ENCODE measurements at regions not wholly inside any gene's neighbourhood (a gene's known extent, or its start where the extent isn't known, plus 50 kb on each side); places are given as distances from the start of the nearest gene placed in this dataset.
"Not testable (repeated sequence)": the region's sequence is repeated elsewhere in the genome, so short reads cannot be mapped to it uniquely, and the experiment has no call there.

DNA sequence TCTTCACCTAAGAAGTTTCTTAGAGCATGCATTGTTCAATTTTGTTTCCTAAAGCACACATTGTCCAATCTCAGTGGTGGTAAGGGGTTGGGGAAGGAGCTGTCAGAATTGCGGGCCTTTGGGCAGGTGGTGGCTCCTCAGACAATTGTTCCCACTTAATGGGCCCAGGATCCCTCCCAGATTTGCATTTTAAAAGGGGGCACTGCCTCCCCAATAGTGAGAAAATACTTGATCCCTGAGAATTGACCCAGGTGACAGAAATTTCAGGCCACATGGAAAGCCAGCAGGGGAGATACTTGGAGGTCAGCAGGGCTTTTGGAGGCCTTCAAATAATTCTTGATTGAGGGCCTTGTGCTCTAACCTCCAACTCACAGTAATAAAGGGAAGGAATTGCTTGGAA lies 217.1 kb downstream of the ZNF674 start:
- peak overlapping the region; percentile 98 for H3K27ac ChIP-seq (ENCODE audit: poor library complexity, severe bottlenecking)
- no peaks in the 10 kb centered on the region for H3K9me3 ChIP-seq (ENCODE audit: severe bottlenecking)
- peaks cover 17% of the 10 kb centered on the region for H3K36me3 ChIP-seq (ENCODE audit: low read depth)
- H3K27me3 ChIP-seq (ENCODE audit: insufficient read depth, poor library complexity, severe bottlenecking) = no peaks in the 10 kb centered on the region
- no peak for ATAC-seq (ENCODE audit: low read depth)
- TF ChIP-seq, protein P1, sequence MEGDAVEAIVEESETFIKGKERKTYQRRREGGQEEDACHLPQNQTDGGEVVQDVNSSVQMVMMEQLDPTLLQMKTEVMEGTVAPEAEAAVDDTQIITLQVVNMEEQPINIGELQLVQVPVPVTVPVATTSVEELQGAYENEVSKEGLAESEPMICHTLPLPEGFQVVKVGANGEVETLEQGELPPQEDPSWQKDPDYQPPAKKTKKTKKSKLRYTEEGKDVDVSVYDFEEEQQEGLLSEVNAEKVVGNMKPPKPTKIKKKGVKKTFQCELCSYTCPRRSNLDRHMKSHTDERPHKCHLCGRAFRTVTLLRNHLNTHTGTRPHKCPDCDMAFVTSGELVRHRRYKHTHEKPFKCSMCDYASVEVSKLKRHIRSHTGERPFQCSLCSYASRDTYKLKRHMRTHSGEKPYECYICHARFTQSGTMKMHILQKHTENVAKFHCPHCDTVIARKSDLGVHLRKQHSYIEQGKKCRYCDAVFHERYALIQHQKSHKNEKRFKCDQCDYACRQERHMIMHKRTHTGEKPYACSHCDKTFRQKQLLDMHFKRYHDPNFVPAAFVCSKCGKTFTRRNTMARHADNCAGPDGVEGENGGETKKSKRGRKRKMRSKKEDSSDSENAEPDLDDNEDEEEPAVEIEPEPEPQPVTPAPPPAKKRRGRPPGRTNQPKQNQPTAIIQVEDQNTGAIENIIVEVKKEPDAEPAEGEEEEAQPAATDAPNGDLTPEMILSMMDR (IDR thresholded peaks at IDR 0.05; ENCODE audit: poor library complexity, severe bottlenecking) = no peak
- peaks cover 33% of the 10 kb centered on the region for H3K4me1 ChIP-seq (ENCODE audit: insufficient read depth, poor library complexity, severe bottlenecking)
- DNase-seq (ENCODE audit: low spot score) = no peak
- no peak overlapping the region for H3K4me3 ChIP-seq (ENCODE audit: severe bottlenecking)

DNA sequence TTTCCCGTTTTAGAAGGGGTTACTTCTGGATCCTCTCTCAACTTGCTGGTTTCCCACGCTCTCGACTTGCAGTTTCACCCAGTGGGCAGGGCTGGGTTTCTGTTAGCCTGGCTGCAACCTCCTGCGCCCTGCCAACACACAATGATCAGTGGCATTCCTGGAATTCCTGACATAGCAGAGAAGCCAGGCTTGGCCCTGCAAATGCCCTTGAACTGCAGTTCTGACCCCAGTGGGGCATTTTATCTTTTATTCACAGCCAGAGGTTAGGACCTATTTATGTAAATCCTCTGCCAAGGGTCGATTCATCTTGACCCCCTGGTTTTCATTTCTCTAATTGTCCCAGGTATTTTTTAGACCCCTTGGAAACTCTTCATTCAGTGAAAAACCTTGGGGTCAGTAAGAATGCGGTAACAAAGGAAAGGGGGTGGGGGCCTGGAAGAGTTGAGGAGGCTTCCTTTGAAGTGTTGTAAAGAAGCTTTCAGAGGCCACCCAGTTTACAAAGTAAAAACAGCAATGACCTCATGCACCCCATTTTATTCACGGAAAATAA lies 217.6 kb downstream of the ZNF674 start:
- ATAC-seq (ENCODE audit: low read depth) (peak; percentile 67), DNase-seq (ENCODE audit: low spot score) (peak; percentile 81)
- Histone ChIP-seq H3K36me3 (ENCODE audit: low read depth) (peaks cover 17% of the 10 kb centered on the region), H3K9me3 (ENCODE audit: severe bottlenecking) (no peaks in the 10 kb centered on the region), H3K27me3 (ENCODE audit: insufficient read depth, poor library complexity, severe bottlenecking) (no peaks in the 10 kb centered on the region), H3K27ac (ENCODE audit: poor library complexity, severe bottlenecking) (peak overlapping the region; percentile 98), H3K4me1 (ENCODE audit: insufficient read depth, poor library complexity, severe bottlenecking) (peaks cover 31% of the 10 kb centered on the region), H3K4me3 (ENCODE audit: severe bottlenecking) (peak overlapping the region; percentile 44)
- TF ChIP-seq, protein P1 (IDR thresholded peaks at IDR 0.05; ENCODE audit: poor library complexity, severe bottlenecking) = no peak

DNA sequence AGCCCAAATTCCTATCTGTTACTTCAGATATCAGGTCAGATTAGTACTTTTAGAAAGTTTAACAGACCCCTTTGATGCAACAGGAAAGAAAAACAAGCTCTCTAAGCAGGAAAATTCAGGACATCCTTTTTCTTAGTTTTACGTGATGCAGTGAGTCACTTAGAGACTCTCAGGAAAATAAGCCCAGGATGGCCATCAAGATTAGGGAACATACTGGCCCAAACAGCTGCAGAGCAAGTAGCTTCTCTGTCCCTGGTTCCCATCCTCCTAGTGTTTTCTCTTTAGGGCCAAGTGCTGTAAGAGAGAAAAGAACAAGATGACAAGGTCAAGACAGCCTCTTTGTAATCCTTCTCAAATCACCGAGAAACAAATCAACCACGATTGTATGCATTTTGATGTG lies 219.1 kb downstream of the ZNF674 start:
- Histone ChIP-seq H3K27ac (ENCODE audit: poor library complexity, severe bottlenecking) (peak overlapping the region; percentile 98), H3K4me1 (ENCODE audit: insufficient read depth, poor library complexity, severe bottlenecking) (peaks cover 31% of the 10 kb centered on the region), H3K4me3 (ENCODE audit: severe bottlenecking) (peak overlapping the region; percentile 8), H3K9me3 (ENCODE audit: severe bottlenecking) (no peaks in the 10 kb centered on the region), H3K36me3 (ENCODE audit: low read depth) (peaks cover 17% of the 10 kb centered on the region), H3K27me3 (ENCODE audit: insufficient read depth, poor library complexity, severe bottlenecking) (no peaks in the 10 kb centered on the region)
- TF ChIP-seq, protein P1 (IDR thresholded peaks at IDR 0.05; ENCODE audit: poor library complexity, severe bottlenecking) = no peak
- ATAC-seq (ENCODE audit: low read depth) (no peak), DNase-seq (ENCODE audit: low spot score) (no peak)

DNA sequence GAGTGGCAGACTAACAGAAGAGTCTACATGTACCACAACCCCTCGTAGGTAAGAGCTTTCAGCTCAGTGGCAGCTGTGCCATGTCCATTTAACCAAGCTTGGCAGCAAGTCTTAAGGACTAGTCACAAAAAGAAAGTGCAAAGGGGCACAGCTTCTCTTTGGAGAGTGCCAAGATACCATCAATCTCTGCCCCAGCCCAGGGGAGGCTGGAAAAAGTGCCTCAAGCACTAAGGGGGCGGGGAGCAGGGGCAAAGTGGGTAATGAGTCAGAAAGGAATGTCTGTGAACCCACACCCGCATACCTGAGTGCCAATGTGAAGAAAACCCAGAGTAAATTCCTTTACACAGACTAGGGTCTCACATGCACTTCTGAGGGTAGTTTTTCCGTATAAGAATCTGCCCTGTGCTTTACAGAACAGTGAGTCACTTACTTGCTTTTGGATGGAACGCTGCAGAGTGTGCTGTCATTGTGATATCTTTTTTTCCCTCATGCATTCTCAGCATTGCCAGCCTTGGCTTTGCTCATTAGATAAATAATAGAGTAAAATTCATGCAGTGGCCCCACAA lies 219.8 kb downstream of the ZNF674 start:
- H3K27ac ChIP-seq (ENCODE audit: poor library complexity, severe bottlenecking) = peak overlapping the region; percentile 98
- no peaks in the 10 kb centered on the region for H3K27me3 ChIP-seq (ENCODE audit: insufficient read depth, poor library complexity, severe bottlenecking)
- H3K4me3 ChIP-seq (ENCODE audit: severe bottlenecking) = no peak overlapping the region
- DNase-seq (ENCODE audit: low spot score) (peak; percentile 82), ATAC-seq (ENCODE audit: low read depth) (peak; percentile 86)
- no peaks in the 10 kb centered on the region for H3K9me3 ChIP-seq (ENCODE audit: severe bottlenecking)
- H3K4me1 ChIP-seq (ENCODE audit: insufficient read depth, poor library complexity, severe bottlenecking) = peaks cover 36% of the 10 kb centered on the region
- TF ChIP-seq, protein P1 (IDR thresholded peaks at IDR 0.05; ENCODE audit: poor library complexity, severe bottlenecking) = no peak
- H3K36me3 ChIP-seq (ENCODE audit: low read depth) = peaks cover 17% of the 10 kb centered on the region

DNA sequence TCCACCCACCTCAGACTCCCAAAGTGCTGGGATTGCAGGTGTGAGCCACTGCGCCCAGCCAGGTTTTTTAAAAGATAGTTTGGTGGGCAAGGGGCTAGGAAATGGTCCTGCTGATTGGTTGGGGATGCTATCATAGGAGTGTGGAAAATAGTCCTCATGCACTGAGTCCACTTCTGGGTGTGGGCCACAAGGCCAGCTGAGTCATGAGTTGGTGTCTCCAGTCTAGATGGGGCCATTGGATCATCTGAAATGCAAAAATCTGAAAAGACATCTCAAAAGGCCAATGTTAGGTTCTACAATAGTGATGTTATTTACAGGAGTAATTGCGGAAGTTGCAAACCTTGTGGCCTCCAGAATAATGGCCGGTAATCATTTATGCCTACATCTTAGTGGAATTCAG lies 221.1 kb downstream of the ZNF674 start:
- peaks cover 41% of the 10 kb centered on the region for H3K4me1 ChIP-seq (ENCODE audit: insufficient read depth, poor library complexity, severe bottlenecking)
- H3K9me3 ChIP-seq (ENCODE audit: severe bottlenecking) = no peaks in the 10 kb centered on the region
- DNase-seq (ENCODE audit: low spot score) (no peak), ATAC-seq (ENCODE audit: low read depth) (no peak)
- H3K4me3 ChIP-seq (ENCODE audit: severe bottlenecking) = no peak overlapping the region
- peak overlapping the region; percentile 98 for H3K27ac ChIP-seq (ENCODE audit: poor library complexity, severe bottlenecking)
- peaks cover 17% of the 10 kb centered on the region for H3K36me3 ChIP-seq (ENCODE audit: low read depth)
- TF ChIP-seq, protein P1 (IDR thresholded peaks at IDR 0.05; ENCODE audit: poor library complexity, severe bottlenecking) = no peak
- H3K27me3 ChIP-seq (ENCODE audit: insufficient read depth, poor library complexity, severe bottlenecking) = no peaks in the 10 kb centered on the region

DNA sequence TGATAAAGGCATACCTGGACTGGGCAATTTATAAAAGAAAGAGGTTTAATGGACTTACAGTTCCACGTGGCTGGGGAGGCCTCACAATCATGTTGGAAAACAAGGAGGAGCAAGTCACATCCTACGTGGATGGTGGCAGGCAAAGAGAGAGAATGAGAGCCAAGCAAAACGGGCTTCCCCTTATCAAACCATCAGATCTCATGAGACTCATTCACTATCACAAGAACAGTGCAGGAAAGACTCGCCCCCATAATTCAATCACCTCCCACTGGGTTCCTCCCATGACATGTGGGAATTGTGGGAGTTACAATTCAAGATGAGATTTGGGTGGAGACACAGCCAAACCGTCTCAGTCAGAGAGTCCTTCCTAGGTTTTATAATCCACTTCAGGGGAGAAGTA lies 222.3 kb downstream of the ZNF674 start:
- not testable (repeated sequence) for DNase-seq (ENCODE audit: low spot score); H3K9me3 ChIP-seq (ENCODE audit: severe bottlenecking); ATAC-seq (ENCODE audit: low read depth); H3K27ac ChIP-seq (ENCODE audit: poor library complexity, severe bottlenecking); H3K4me3 ChIP-seq (ENCODE audit: severe bottlenecking); H3K27me3 ChIP-seq (ENCODE audit: insufficient read depth, poor library complexity, severe bottlenecking)
- H3K36me3 ChIP-seq (ENCODE audit: low read depth) = peaks cover 17% of the 10 kb centered on the region
- peaks cover 38% of the 10 kb centered on the region for H3K4me1 ChIP-seq (ENCODE audit: insufficient read depth, poor library complexity, severe bottlenecking)

Measured in RWPE2 (cell line).